ENCODE measurements at regions not wholly inside any gene's neighbourhood (a gene's known extent, or its start where the extent isn't known, plus 50 kb on each side); places are given as distances from the start of the nearest gene placed in this dataset.

- no peak for DNase-seq (ENCODE audit: low read depth)
- no peaks in the 10 kb centered on the region for H3K27me3 ChIP-seq (replicated peaks; ENCODE audit: control insufficient read depth, insufficient read depth, low read length)
- H3K9me3 ChIP-seq (ENCODE audit: control insufficient read depth, low read length) = no peaks in the 10 kb centered on the region
Measured at GRCh38 chr11:23569547-23569946, 709.3 kb upstream of the CCDC179 start.

GRCh38 chr11:23570828-23571227 is 710.6 kb upstream of the CCDC179 start:
- peak; percentile 67 for DNase-seq (ENCODE audit: low read depth)
- H3K9ac ChIP-seq (ENCODE audit: low read length) = no peak overlapping the region
- H3K9me3 ChIP-seq (ENCODE audit: control insufficient read depth, low read length) = no peaks in the 10 kb centered on the region
- no peak overlapping the region for H3K4me3 ChIP-seq (ENCODE audit: low read length)
- H3K27me3 ChIP-seq (replicated peaks; ENCODE audit: control insufficient read depth, insufficient read depth, low read length) = no peaks in the 10 kb centered on the region
- H3K36me3 ChIP-seq (ENCODE audit: control insufficient read depth, insufficient read depth, low read length, severe bottlenecking) = no peaks in the 10 kb centered on the region
- H3K4me1 ChIP-seq (ENCODE audit: control insufficient read depth, insufficient read depth, low read length) = peaks cover 8% of the 10 kb centered on the region

More at GRCh38 chr11:23569547-23569946, 709.3 kb upstream of the CCDC179 start:
- Histone ChIP-seq H3K4me1 (ENCODE audit: control insufficient read depth, insufficient read depth, low read length) (peaks cover 8% of the 10 kb centered on the region), H3K4me3 (ENCODE audit: low read length) (no peak overlapping the region), H3K9ac (ENCODE audit: low read length) (no peak overlapping the region), H3K36me3 (ENCODE audit: control insufficient read depth, insufficient read depth, low read length, severe bottlenecking) (no peaks in the 10 kb centered on the region)

GRCh38 chr11:23573429-23573828 is 713.2 kb upstream of the CCDC179 start:
- peak; percentile 39 for DNase-seq (ENCODE audit: low read depth)
- no peaks in the 10 kb centered on the region for H3K9me3 ChIP-seq (ENCODE audit: control insufficient read depth, low read length)
- peaks cover 8% of the 10 kb centered on the region for H3K4me1 ChIP-seq (ENCODE audit: control insufficient read depth, insufficient read depth, low read length)
- no peak overlapping the region for H3K9ac ChIP-seq (ENCODE audit: low read length)
- no peaks in the 10 kb centered on the region for H3K27me3 ChIP-seq (replicated peaks; ENCODE audit: control insufficient read depth, insufficient read depth, low read length)
- H3K36me3 ChIP-seq (ENCODE audit: control insufficient read depth, insufficient read depth, low read length, severe bottlenecking) = no peaks in the 10 kb centered on the region
- H3K4me3 ChIP-seq (ENCODE audit: low read length) = no peak overlapping the region

GRCh38 chr11:23574149-23574548 is 713.9 kb upstream of the CCDC179 start:
- no peak for DNase-seq (ENCODE audit: low read depth)
- Histone ChIP-seq H3K9ac (ENCODE audit: low read length) (no peak overlapping the region), H3K4me3 (ENCODE audit: low read length) (no peak overlapping the region), H3K4me1 (ENCODE audit: control insufficient read depth, insufficient read depth, low read length) (peaks cover 8% of the 10 kb centered on the region), H3K27me3 (replicated peaks; ENCODE audit: control insufficient read depth, insufficient read depth, low read length) (no peaks in the 10 kb centered on the region), H3K9me3 (ENCODE audit: control insufficient read depth, low read length) (no peaks in the 10 kb centered on the region), H3K36me3 (ENCODE audit: control insufficient read depth, insufficient read depth, low read length, severe bottlenecking) (no peaks in the 10 kb centered on the region)

GRCh38 chr11:23577296-23577695 is 717.0 kb upstream of the CCDC179 start:
- Histone ChIP-seq H3K9ac (ENCODE audit: low read length) (no peak overlapping the region), H3K9me3 (ENCODE audit: control insufficient read depth, low read length) (no peaks in the 10 kb centered on the region), H3K4me1 (ENCODE audit: control insufficient read depth, insufficient read depth, low read length) (no peaks in the 10 kb centered on the region), H3K4me3 (ENCODE audit: low read length) (no peak overlapping the region), H3K36me3 (ENCODE audit: control insufficient read depth, insufficient read depth, low read length, severe bottlenecking) (no peaks in the 10 kb centered on the region), H3K27me3 (replicated peaks; ENCODE audit: control insufficient read depth, insufficient read depth, low read length) (no peaks in the 10 kb centered on the region)
- no peak for DNase-seq (ENCODE audit: low read depth)

GRCh38 chr11:23585416-23586104 is 725.3 kb upstream of the CCDC179 start:
- no peak overlapping the region for H3K4me3 ChIP-seq (ENCODE audit: low read length)
- no peaks in the 10 kb centered on the region for H3K27me3 ChIP-seq (replicated peaks; ENCODE audit: control insufficient read depth, insufficient read depth, low read length)
- peak; percentile 51 for DNase-seq (ENCODE audit: low read depth)
- no peaks in the 10 kb centered on the region for H3K36me3 ChIP-seq (ENCODE audit: control insufficient read depth, insufficient read depth, low read length, severe bottlenecking)
- no peak overlapping the region for H3K9ac ChIP-seq (ENCODE audit: low read length)
- H3K9me3 ChIP-seq (ENCODE audit: control insufficient read depth, low read length) = peaks cover 8% of the 10 kb centered on the region
- H3K4me1 ChIP-seq (ENCODE audit: control insufficient read depth, insufficient read depth, low read length) = peaks cover 15% of the 10 kb centered on the region

- no peak for DNase-seq (ENCODE audit: low read depth)
- Histone ChIP-seq H3K9ac (ENCODE audit: low read length) (no peak overlapping the region), H3K36me3 (ENCODE audit: control insufficient read depth, insufficient read depth, low read length, severe bottlenecking) (no peaks in the 10 kb centered on the region), H3K27me3 (replicated peaks; ENCODE audit: control insufficient read depth, insufficient read depth, low read length) (no peaks in the 10 kb centered on the region), H3K9me3 (ENCODE audit: control insufficient read depth, low read length) (peaks cover 8% of the 10 kb centered on the region), H3K4me3 (ENCODE audit: low read length) (no peak overlapping the region), H3K4me1 (ENCODE audit: control insufficient read depth, insufficient read depth, low read length) (peaks cover 15% of the 10 kb centered on the region)
Measured at GRCh38 chr11:23586173-23586572, 725.9 kb upstream of the CCDC179 start.

- H3K9ac ChIP-seq (ENCODE audit: low read length) = no peak overlapping the region
- no peak overlapping the region for H3K4me3 ChIP-seq (ENCODE audit: low read length)
- H3K4me1 ChIP-seq (ENCODE audit: control insufficient read depth, insufficient read depth, low read length) = peaks cover 9% of the 10 kb centered on the region
- no peaks in the 10 kb centered on the region for H3K36me3 ChIP-seq (ENCODE audit: control insufficient read depth, insufficient read depth, low read length, severe bottlenecking)
- no peaks in the 10 kb centered on the region for H3K27me3 ChIP-seq (replicated peaks; ENCODE audit: control insufficient read depth, insufficient read depth, low read length)
- DNase-seq (ENCODE audit: low read depth) = no peak
- H3K9me3 ChIP-seq (ENCODE audit: control insufficient read depth, low read length) = peaks cover 8% of the 10 kb centered on the region
Measured at GRCh38 chr11:23590596-23591308, 730.5 kb upstream of the CCDC179 start.

GRCh38 chr11:23594755-23595154 is 734.5 kb upstream of the CCDC179 start:
- Histone ChIP-seq H3K27me3 (replicated peaks; ENCODE audit: control insufficient read depth, insufficient read depth, low read length) (no peaks in the 10 kb centered on the region), H3K4me3 (ENCODE audit: low read length) (no peak overlapping the region), H3K36me3 (ENCODE audit: control insufficient read depth, insufficient read depth, low read length, severe bottlenecking) (no peaks in the 10 kb centered on the region), H3K9me3 (ENCODE audit: control insufficient read depth, low read length) (no peaks in the 10 kb centered on the region), H3K9ac (ENCODE audit: low read length) (no peak overlapping the region), H3K4me1 (ENCODE audit: control insufficient read depth, insufficient read depth, low read length) (no peaks in the 10 kb centered on the region)
- DNase-seq (ENCODE audit: low read depth) = no peak

GRCh38 chr11:23604966-23605365 is 744.7 kb upstream of the CCDC179 start:
- H3K4me1 ChIP-seq (ENCODE audit: control insufficient read depth, insufficient read depth, low read length) = no peaks in the 10 kb centered on the region
- no peak overlapping the region for H3K4me3 ChIP-seq (ENCODE audit: low read length)
- DNase-seq (ENCODE audit: low read depth) = peak; percentile 65
- H3K36me3 ChIP-seq (ENCODE audit: control insufficient read depth, insufficient read depth, low read length, severe bottlenecking) = no peaks in the 10 kb centered on the region
- H3K9ac ChIP-seq (ENCODE audit: low read length) = no peak overlapping the region
- no peaks in the 10 kb centered on the region for H3K27me3 ChIP-seq (replicated peaks; ENCODE audit: control insufficient read depth, insufficient read depth, low read length)
- H3K9me3 ChIP-seq (ENCODE audit: control insufficient read depth, low read length) = no peaks in the 10 kb centered on the region

- no peak for DNase-seq (ENCODE audit: low read depth)
- no peaks in the 10 kb centered on the region for H3K9me3 ChIP-seq (ENCODE audit: control insufficient read depth, low read length)
- no peaks in the 10 kb centered on the region for H3K27me3 ChIP-seq (replicated peaks; ENCODE audit: control insufficient read depth, insufficient read depth, low read length)
- no peaks in the 10 kb centered on the region for H3K4me1 ChIP-seq (ENCODE audit: control insufficient read depth, insufficient read depth, low read length)
- H3K9ac ChIP-seq (ENCODE audit: low read length) = no peak overlapping the region
- H3K4me3 ChIP-seq (ENCODE audit: low read length) = no peak overlapping the region
- H3K36me3 ChIP-seq (ENCODE audit: control insufficient read depth, insufficient read depth, low read length, severe bottlenecking) = no peaks in the 10 kb centered on the region
Measured at GRCh38 chr11:23606191-23606590, 745.9 kb upstream of the CCDC179 start.
